ENCODE measurements at regions not wholly inside any gene's neighbourhood (a gene's known extent, or its start where the extent isn't known, plus 50 kb on each side); places are given as distances from the start of the nearest gene placed in this dataset.

DNA sequence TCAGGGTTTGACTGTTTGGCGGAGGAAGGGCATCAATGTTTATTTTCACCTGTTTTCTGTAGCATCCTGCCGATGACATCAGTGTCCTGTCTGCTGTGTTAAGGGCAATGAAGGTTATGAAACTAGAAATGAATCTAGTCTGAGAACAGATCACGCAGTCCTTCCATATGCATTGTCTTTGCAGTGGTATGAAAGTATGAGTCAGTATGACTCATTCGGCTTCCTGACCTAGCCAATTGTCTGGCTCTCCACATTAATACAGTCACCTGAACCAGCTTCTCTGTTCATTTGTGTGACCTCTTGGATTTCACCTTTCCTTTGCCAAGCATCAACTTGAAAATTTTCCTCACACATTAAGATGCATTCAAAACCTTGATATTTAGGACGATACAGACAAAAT is 353.8 kb downstream of the RND3 start:
- TF ChIP-seq, protein P1, sequence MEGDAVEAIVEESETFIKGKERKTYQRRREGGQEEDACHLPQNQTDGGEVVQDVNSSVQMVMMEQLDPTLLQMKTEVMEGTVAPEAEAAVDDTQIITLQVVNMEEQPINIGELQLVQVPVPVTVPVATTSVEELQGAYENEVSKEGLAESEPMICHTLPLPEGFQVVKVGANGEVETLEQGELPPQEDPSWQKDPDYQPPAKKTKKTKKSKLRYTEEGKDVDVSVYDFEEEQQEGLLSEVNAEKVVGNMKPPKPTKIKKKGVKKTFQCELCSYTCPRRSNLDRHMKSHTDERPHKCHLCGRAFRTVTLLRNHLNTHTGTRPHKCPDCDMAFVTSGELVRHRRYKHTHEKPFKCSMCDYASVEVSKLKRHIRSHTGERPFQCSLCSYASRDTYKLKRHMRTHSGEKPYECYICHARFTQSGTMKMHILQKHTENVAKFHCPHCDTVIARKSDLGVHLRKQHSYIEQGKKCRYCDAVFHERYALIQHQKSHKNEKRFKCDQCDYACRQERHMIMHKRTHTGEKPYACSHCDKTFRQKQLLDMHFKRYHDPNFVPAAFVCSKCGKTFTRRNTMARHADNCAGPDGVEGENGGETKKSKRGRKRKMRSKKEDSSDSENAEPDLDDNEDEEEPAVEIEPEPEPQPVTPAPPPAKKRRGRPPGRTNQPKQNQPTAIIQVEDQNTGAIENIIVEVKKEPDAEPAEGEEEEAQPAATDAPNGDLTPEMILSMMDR (IDR thresholded peaks at IDR 0.05): no peak
- TF ChIP-seq POLR2A (IDR thresholded peaks at IDR 0.05): no peak
